ENCODE measurements at regions not wholly inside any gene's neighbourhood (a gene's known extent, or its start where the extent isn't known, plus 50 kb on each side); places are given as distances from the start of the nearest gene placed in this dataset.

- no peak overlapping the region for H3K4me3 ChIP-seq (ENCODE audit: low read depth, low read length)
- no peak for DNase-seq (ENCODE audit: low read depth)
- TF ChIP-seq CTCF (conservative IDR thresholded peaks at IDR 0.05; ENCODE audit: low read depth, low read length) = no peak
Measured at GRCh38 chr4:18931643-18932377, 910.3 kb upstream of the LCORL start.

GRCh38 chr4:18930487-18930886 is 908.9 kb upstream of the LCORL start:
- no peak overlapping the region for H3K4me3 ChIP-seq (ENCODE audit: low read depth, low read length)
- no peak for DNase-seq (ENCODE audit: low read depth)
- no peak for TF ChIP-seq CTCF (conservative IDR thresholded peaks at IDR 0.05; ENCODE audit: low read depth, low read length)

- no peak overlapping the region for H3K4me3 ChIP-seq (ENCODE audit: low read depth, low read length)
- no peak for DNase-seq (ENCODE audit: low read depth)
- TF ChIP-seq CTCF (conservative IDR thresholded peaks at IDR 0.05; ENCODE audit: low read depth, low read length) = no peak
Measured at GRCh38 chr4:18923496-18924161, 902.1 kb upstream of the LCORL start.

- peak; percentile 61 for DNase-seq (ENCODE audit: low read depth)
- H3K4me3 ChIP-seq (ENCODE audit: low read depth, low read length) = no peak overlapping the region
- no peak for TF ChIP-seq CTCF (conservative IDR thresholded peaks at IDR 0.05; ENCODE audit: low read depth, low read length)
Measured at GRCh38 chr4:18917689-18918088, 896.1 kb upstream of the LCORL start.

GRCh38 chr4:18914182-18914581 is 892.6 kb upstream of the LCORL start:
- no peak for TF ChIP-seq CTCF (conservative IDR thresholded peaks at IDR 0.05; ENCODE audit: low read depth, low read length)
- H3K4me3 ChIP-seq (ENCODE audit: low read depth, low read length) = no peak overlapping the region
- no peak for DNase-seq (ENCODE audit: low read depth)

- TF ChIP-seq CTCF (conservative IDR thresholded peaks at IDR 0.05; ENCODE audit: low read depth, low read length) = no peak
- no peak overlapping the region for H3K4me3 ChIP-seq (ENCODE audit: low read depth, low read length)
Measured at GRCh38 chr4:18894928-18895327, 873.4 kb upstream of the LCORL start.

GRCh38 chr4:18882468-18882867 is 860.9 kb upstream of the LCORL start:
- H3K4me3 ChIP-seq (ENCODE audit: low read depth, low read length) = no peak overlapping the region
- peak; percentile 70 for DNase-seq (ENCODE audit: low read depth)
- TF ChIP-seq CTCF (conservative IDR thresholded peaks at IDR 0.05; ENCODE audit: low read depth, low read length) = no peak

More at GRCh38 chr4:18894928-18895327, 873.4 kb upstream of the LCORL start:
- DNase-seq (ENCODE audit: low read depth) = no peak

Data from choroid plexus epithelial cell (primary cell).